ENCODE measurements at regions not wholly inside any gene's neighbourhood (a gene's known extent, or its start where the extent isn't known, plus 50 kb on each side); places are given as distances from the start of the nearest gene placed in this dataset.

- DNase-seq, result no peak
These were observed 88.2 kb upstream of the ABI3BP start for GRCh38 chr3:101081446-101081845.

DNA sequence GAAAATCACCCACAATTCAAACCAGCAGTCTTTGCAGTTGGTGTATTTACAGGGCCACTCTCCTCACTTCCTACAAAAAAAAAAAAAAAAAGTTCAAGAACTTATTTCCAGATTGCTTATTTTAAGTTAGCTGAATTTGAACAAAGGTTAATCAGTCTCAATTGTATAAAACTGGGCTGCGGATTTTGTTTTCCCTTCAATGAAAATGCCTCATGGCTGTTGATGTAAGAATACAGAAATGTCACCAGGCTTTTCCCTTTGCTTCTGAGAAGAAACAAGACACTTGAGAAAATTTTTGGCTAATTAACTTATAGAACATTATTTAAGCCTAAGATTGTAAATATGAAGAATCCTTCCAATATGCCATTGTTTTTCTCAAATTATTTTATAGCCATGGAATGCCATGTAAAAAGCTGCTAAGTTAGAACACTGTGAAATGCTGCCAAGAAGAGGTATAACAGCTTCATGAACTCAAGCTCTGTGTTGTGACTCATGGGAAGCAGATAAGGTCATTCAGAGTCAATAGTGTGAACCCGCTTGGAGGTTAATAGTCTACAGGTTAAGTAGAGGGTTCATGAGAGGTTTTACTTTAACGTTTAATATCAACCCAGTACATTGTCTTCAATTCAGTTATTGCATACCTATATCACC lies 84.3 kb upstream of the ABI3BP start:
- no peak for DNase-seq

- DNase-seq, result no peak
These were observed 81.3 kb upstream of the ABI3BP start for GRCh38 chr3:101074518-101074917.

DNA sequence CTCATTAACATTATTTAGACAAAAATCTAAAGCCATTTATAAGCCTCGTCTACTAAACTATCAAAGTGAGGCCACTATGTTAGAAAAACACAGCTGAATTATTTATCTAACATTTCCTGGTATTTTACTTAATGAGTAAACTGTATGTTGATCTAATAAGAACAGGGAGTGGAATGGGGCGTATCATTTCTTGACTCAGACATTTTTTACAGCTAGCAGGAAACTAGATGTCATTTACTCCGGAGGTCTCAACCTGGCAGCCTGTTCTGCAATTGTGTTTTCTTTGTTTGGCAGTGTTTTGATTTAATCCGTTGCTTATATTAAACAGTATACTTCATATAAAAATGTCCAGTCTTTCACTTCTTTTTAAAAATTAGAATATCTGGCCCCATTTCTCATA lies 79.1 kb upstream of the ABI3BP start:
- DNase-seq, result no peak

- no peak for DNase-seq
These were observed 77.5 kb upstream of the ABI3BP start for GRCh38 chr3:101070799-101071121.

- DNase-seq, result peak; percentile 50 to 73 (median 64)
These were observed 76.9 kb upstream of the ABI3BP start for GRCh38 chr3:101069901-101070798.

- no peak for DNase-seq
These were observed 75.8 kb upstream of the ABI3BP start for GRCh38 chr3:101068876-101069606.

DNA sequence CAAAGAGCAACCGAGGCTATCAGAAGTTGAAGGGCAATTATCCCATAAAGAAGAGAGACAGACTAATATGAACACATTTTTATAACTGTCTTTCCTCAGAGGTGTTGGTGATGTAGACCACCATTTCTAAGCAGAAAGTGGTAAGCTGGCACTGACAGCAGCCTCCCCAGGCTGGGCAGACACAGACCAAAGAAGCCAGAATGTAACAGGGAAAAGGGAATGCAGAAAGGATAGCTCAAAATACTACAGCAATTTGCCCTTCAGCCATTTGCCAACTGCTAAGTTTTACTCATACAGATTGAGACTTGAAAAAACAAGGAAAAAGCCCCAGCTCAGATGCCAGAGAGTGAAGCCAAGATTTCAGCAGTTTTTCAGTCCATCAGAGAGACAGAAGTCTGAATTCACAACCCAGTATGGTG lies 73.5 kb upstream of the ABI3BP start:
- no peak for DNase-seq

GRCh38 chr3:101065962-101066361 lies 72.7 kb upstream of the ABI3BP start:
- no peak for DNase-seq

- DNase-seq, result no peak
These were observed 70.2 kb upstream of the ABI3BP start for GRCh38 chr3:101063401-101063800.

DNA sequence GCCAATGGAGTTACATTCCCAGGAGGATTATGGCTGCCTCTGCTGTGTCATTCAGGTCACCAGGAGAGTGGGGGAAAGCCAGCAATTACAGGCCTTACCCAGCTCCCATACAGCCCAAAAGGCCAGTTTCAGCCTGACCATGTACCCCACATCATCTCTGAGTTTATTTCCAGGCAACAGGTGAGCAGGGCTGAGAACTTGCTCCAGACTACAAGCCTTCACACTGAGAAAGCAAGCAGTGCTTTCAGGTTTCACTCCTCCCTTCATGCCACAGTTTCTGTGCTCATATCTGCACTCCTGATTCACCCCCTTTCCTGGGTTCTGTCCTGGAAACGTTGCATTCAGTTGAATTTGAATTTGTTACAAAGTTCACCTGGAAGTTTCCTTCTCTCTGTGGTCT lies 68.1 kb upstream of the ABI3BP start:
- DNase-seq, result no peak

DNA sequence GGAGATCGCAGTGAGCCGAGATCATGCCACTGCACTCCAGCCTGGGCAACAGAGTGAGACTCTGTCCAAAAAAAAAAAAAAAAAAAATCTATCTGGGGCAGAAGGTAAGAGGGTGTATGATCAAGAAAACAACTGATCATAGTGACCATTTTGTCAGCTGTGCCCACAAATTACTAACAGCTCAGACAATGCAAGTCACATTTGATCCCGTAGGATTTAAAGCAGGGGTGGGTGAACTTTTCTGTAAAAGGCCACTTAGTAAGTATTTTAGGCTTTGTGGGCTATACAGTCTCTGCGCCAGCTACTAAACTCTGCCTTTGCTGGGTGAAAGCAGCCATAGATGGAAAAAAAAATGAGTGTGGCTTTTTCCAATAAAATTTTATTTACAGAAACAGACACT lies 57.6 kb upstream of the ABI3BP start:
- no peak for DNase-seq

GRCh38 chr3:101050046-101050445 lies 56.8 kb upstream of the ABI3BP start:
- DNase-seq, result no peak

- no peak for DNase-seq
These were observed 56.3 kb upstream of the ABI3BP start for GRCh38 chr3:101049532-101049931.

- DNase-seq, result no peak
These were observed 50.5 kb upstream of the ABI3BP start for GRCh38 chr3:101043687-101044078.

DNA sequence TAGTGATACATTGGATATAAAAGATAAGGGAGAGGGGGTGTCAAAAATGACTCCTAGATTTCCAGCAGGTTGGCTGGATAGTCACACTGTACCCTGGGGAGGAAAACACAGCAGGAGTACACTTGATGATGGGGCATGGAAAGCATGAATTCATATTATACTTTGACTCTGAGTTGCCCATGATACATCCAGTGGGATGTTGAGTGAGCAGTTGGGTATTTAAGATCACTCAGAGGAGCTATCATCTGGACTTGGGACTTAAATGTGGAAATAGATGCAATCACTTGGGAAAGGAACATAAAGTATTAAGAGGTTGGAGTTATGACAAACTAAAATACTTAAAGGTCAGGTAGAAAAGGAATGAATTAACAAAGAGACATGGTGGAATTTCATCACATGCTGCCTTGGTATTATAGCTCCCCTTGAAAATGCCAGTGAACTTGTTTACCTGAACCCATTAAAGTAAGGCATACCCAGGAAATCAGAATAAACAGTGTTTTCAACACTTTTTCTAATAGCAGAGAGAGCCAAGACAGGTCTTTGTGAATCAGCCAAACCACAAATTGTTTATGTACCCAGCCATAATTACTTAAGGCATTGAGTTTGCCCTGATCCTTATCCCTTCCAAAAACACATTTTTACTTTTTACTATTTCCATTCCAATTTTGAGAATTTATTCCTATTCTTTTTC lies 49.9 kb upstream of the ABI3BP start:
- DNase-seq, result no peak

All from suppressor macrophage (primary cell).